Embryonic facial prominence (tissue), 1 donor: ENCODE measurements at regions not wholly inside any gene's neighbourhood (a gene's known extent, or its start where the extent isn't known, plus 50 kb on each side); places are given as distances from the start of the nearest gene placed in this dataset.

Source experiments
- DNase-seq: peaks from one replicate; pipeline ENCODE4 v3.0.0-alpha.2; 2016; ENCODE audit errors: extremely low spot score

DNA sequence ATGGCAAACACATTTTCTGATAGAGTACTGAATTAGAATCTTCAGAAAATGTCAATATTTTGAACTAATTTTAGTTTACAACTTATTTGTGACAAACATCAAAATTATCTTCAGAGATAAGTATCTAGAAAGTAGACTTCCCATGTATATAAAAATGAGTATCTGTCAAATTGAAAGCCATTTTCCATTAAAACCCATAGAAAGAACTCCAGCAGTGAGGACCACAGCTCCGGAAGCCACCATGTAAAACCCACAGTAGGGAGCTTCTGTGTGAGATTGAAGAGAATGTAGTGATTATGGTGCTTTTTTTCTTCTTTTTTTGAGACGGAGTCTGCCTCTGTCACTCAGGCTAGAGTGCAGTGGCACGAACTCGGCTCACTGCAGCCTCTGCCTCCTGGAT lies 687.0 kb downstream of the TYW1 start:
- no peak for DNase-seq

DNA sequence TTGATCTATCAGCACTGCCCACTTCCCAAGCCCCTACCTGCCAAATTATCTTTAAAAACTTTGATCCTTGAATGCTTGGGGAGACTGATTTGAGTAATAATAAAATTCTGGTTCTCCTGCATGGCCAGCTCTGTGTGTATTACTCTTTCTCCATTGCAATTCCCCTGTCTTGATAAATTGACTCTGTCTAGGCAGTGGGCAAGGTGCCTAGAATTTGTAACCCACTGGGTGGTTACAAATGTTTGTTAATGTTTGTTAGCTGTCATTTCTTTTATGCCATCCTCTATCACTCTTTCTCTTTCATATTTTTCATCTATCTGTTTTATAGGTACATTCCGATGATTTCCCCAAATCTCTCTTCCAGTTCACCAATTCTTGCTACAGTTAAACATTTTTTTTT lies 694.1 kb downstream of the TYW1 start:
- no peak for DNase-seq

DNA sequence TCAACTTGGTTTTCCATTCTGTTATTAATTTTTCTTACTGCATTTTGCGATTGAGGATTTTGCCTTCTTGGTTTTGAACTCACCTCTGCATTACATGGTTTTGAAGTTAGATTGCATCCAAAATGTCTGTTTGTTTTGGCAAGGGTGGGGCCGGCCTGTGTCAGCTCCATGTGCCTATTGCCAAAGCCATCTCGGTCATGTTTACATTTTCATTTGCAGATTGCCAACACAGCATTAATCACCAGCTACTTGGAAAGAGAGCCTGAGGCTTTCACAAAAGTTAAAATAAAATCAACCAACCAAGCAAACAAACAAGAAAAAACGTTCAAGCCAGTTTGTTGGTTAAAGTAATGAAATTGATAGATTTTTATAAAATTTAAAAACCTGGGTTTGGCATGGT lies 695.8 kb downstream of the TYW1 start:
- no peak for DNase-seq

DNA sequence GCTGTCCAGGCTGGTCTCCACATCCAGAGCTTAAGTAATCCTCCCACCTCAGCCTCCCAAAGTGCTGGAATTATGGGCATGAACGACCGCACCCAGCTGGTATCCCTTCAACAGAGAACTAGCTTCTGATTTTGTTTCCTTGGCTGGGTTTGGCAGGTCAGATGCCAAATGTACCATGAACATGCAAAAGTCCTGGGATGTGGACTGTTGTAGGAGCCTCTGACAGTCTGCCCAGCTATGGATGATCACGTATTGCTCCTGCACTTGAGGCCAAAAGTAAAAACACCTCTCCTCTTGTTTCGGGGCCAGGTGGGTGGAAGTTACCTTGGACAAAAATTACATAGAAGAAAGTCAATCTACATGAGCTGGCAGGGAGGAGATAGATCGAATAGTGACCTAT lies 699.5 kb downstream of the TYW1 start:
- DNase-seq, result no peak

DNA sequence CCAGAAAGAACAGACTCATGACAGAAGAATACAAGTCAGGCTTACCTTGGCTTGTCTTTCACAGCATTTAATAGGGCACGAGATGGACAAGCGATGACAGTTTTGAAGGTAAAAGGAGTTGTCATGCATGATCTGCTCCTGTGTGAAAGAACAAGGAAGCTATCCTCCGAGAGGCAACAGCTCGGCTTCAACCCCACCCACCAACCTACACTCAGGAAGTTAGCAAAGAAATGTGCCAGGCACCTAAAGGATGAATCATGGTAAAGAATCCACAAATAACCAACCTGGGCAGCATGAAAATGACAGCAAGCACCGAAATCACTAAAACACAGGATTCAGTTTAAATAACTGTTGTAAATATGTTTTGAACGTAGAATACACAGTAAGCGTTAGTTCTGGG lies 700.2 kb downstream of the TYW1 start:
- no peak for DNase-seq

DNA sequence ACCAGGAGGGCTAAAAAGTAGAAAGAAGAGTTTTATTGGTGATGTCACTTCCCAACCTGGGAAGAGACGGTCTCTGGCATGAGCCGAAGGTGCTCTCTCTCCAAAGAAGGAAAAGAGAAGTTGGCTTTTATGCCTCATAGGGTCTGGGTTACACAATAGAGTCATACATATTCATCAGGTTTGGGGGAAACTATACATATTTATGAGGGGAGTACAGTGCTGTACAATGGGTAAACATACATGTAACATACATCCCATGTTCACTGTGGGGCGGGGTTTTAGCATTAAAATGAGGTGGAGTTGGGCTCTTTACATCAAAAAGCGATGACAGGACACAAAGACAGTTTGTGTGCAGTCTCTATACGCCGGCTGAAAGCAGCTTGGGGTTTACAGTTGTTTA lies 701.7 kb downstream of the TYW1 start:
- DNase-seq, result no peak

DNA sequence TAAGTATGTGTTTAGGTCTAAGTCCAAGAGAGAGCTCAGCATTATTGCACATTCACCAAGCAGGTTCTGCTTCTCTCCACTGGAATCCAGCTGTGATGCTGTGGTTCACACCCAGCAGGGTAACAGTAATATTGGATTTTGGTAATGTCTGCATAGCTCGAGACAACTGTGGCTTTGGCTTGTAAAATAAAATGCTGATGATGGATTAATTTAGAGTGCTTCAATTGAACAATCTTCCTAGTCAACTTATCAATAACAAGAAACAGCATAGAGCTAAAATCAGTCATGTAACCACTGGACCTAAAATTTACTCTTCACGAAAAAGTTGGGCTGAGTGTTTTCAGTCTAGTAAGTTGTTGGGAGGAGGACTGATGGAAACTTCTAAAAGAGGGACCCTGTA lies 709.2 kb downstream of the TYW1 start:
- DNase-seq, result no peak

DNA sequence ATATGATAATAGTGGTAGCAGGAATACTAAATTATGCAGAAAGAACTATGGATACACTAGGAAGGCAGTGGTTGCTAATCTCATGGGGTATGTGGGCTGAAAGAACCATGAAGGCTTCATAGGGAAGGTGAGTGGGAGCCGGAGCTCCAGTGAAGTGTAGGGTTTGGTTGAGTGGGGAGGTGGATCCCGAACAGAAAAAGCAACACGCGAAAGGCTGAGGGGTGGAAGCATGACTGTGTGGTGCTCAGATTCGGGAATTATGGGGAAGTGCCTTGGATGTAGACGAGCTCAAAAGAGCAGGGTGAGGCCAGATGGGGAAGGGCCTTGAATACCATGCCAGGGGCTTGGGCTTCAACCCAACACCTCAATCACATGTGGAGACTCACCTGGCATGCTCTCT lies 715.1 kb downstream of the TYW1 start:
- no peak for DNase-seq

DNA sequence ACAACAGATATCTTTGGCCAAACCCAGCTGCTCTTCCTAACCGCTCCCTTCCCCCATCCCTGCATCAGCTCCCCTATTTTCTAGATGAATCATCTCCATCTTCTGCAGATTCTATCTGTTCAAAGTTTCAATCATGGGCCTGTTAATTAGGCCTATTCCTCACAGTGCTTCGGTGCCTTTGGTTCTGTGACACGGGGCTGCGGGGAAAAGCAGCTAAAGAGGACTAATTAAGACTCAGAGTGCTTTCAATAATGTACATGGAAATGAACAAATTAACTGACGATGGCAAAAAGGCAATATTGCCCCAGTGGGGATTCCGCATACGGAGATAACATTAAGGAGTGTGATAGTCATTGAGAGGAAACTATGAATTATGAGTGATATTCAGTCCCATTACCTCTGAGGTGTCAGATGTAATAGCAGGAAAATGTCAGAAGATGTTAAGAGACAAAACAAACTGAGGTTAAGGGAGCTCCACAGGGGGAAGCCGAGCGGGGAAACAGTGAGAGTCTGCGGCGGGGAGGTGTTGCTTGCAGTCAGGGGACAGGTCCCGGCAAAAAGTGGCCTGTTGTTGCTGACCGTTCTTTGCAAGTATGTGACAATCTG lies 716.9 kb downstream of the TYW1 start:
- DNase-seq, result no peak

DNA sequence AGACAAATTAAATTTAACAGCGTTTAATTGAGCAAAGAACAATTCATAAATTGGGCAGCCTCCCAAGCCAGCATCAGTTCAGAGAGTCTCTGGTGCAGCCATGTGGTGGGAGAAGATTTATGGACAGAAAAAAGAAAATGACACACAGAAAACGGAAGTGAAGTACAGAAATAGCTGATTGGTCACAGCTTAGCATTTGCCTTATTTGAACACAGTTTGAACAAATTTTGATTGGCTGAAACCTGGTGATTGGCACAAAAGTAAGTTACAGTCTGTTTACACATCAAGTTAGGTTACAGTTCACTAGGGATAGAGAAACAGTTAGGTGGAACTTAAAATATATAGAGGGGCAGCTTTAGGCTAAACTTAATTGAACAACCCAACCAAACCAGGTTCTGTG lies 720.1 kb downstream of the TYW1 start:
- DNase-seq, result no peak

DNA sequence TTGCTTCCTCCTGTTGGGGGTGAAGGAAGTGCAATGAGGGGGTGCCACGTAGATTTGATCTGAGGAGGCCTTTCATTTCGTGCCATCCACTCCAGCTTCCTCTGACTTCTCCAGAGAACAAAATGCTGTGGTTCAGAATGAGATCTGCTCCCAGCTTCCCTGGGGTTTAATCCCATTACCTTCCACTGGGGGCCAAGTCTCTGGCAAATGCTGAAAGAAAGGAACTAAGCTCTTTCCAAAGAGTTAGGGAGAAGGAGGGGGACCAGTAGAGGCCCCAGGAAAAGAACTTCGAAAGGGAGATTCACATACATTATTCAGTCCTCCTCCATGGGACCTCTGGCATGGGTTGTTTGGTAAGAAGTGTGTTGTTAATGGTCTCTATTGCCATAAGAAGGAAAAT lies 727.0 kb downstream of the TYW1 start:
- no peak for DNase-seq

DNA sequence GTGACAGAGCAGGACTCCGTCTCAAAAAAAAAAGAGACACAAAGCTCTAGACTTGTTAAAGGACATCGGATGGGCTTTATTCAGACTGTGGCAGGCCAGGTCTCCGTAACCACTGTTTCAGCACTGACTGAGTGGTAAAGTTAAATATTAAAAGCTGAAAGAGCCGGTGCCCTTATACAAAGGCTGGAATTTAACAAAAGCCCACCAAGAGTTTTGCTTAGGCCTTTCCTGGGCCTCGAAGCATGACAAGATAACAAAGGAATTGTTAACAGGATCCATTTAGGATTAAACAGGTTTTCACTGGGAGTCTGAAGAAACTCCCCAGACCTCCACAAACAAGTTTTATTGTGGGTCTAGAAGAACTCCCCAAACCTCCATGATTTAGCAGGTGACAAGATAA lies 727.8 kb downstream of the TYW1 start:
- DNase-seq, result no peak

DNA sequence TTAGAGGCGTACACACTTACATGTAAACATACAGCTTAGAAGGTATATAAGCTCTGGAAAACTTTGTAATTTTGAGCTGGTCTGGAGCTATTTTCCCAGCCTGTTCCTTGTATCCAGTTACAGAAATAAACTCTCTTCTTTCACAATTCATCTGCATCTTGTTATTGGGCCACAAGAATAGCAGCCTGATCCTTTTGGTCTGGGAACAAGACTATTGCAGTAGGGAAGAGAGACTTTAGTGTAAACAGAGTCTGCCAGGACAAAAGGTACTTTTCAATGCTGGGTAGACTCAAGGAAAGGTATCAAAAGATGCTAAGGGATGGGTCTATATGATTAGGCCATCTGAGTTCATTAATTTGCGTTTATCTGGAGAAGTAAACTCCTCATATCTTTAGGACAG lies 728.3 kb downstream of the TYW1 start:
- DNase-seq, result no peak

DNA sequence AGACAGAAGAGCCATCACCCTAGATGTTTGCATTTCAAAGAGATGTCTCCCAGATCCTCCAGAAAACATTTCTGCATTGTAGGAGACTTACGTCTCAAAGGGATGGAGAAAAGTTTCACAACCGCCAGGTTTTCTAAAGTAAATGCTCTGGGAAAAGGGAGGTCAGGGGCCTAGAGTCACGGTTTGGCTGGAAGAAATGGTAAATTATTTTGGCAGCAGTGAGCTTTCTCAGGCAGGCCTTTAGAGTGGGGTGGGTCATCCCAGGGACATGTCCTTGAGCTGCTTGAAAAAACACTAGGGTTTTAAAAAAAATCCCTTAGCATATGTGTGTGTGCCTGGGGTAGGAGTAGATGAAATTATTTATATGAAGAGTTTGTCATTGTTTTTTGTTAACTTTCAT lies 728.8 kb downstream of the TYW1 start:
- DNase-seq, result no peak

DNA sequence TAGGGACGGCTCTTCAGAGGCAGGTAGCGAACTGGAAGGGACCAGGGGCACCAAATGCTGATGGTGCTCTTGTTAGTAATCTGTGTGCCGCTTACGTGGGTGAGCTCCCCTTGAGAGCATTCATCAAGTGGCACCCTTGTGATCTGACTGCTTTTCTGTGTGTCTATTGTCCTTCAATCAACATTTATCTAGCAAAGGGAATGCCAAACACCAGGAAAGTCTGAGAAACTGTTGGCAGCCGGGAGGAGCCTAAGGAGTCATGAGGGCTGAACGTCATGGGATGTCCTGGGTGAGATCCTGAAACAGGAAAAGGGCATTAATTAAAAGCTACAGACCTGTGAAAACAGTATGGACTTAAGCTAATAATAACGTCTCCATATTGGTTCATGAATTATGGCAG lies 733.1 kb downstream of the TYW1 start:
- no peak for DNase-seq

DNA sequence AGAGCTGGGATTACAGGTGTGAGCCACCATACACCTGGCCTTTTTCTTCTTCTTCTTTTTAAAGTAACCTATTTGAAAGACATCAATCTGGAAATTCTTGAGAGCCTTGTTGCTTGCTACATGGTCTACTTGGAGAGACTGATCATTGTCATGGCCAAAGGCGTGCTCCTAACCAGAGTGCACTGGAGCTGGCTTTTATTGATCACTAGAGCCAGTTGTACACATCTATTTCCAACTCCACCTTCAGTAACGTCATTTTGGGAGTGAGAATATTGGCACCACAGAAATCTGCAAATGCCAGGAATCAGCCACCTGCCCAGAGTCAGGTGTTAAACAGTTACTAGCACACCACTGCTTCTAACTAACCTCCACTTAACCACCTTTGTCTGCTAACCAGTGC lies 735.1 kb downstream of the TYW1 start:
- DNase-seq, result no peak

DNA sequence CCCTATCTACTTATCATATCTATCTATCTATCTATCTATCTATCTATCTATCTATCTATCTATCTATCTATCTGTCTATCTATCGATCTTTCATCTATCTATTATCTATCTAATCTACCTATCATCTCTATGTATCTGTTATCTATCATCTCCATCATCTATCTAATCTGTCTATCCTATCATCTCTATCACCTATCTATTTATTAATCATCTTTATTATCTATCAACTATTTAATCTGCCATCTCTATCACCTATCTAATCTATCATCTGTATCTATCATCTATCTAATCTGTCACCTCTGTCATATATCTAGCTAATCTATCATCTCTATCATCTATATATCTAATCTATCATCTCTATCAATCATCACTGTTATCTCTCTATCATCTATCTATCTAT lies 736.3 kb downstream of the TYW1 start:
- DNase-seq, result no peak

DNA sequence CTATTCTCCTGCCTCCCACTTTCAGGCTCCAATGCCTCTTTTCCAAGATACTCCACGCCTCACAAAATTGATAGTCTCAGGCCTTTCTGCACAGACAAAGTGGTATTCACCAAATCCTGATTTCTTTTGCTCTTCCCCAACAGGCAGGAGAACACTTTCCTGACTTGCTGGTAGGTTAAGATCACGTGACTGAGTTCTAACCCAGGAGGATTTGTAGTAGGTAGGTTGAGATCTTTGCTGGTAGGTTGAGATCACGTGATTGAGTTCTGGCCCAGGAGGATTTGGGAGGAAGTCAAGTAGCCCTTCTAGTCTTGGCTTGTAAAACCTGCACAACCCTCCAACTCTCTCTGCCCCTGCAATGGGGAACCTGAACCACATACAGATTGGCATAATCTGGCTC lies 741.5 kb downstream of the TYW1 start:
- no peak for DNase-seq

DNA sequence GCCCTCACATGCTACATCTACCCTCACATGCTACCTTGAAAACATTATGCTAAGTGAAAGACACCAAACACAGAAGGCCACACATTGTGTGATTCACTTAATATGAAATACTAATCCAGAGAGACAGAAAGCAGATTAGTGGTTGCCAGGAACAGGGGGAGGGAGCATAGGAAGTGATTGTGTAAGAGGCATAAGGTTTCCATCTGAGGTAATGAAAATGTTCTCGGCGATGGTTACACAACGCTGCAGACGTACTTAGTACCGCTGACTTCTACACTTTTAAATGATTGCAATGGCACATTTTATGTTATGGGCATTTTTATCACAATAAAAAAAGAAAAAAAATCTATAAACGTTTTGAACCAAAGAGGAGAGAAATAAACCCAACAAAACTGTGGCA lies 742.3 kb downstream of the TYW1 start:
- DNase-seq, result peak; percentile 20

DNA sequence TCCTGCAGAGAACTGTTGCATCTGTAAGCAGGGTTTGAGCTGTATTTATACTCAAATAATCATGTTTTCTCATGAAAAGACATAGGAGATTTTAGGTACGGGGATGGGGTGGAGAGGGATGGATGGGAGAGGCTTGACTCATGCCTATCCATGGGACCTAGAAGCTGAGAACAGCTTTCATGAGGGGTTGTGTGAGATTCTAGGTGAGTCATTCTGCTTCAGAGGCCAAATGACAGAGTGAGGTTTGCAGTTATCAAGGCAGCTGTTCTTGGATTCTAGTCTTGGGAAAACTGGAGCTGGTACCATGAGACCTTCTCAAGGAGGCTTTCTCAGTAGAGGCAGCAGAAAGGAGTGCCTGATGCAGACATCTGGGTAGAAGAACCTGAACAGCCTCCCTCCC lies 746.9 kb downstream of the TYW1 start:
- no peak for DNase-seq

DNA sequence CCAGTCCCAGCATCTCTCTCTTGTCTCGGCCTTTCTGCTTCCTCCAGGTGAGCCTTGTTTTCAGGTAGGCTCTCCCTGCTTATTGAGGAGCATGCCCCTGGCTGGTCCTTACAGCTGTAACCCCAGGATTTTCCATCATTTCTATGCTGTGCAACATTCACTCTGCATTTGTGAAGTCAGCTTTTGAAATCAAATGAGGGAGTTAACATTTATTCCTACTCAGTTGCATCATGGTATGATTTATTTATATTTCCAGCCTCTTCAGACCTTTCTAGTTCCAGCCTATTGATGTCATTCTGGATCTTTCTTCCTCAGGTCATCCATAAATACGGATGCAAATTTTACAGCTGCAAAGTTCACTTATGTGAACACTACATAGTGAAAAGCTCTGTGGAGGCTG lies 755.6 kb downstream of the TYW1 start:
- no peak for DNase-seq

DNA sequence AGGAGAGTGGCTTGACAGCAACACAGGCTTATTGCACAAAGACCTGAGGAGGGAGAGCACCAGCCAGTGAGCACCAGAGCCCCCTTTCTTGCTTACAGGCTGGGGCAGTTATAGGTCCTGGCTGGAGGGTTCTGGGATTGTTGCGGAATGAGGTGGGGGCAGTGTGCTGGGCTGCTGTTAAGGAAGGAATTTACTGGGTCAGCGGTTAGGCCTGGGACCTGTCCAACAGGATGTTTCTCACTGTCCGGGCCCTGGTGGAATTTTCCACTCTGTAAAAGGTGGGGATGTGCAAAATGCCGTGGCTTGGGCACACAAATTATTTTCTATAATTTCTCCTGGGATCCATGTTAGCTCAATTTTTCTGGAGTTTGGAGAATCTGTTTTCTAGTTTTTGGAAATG lies 757.3 kb downstream of the TYW1 start:
- no peak for DNase-seq

DNA sequence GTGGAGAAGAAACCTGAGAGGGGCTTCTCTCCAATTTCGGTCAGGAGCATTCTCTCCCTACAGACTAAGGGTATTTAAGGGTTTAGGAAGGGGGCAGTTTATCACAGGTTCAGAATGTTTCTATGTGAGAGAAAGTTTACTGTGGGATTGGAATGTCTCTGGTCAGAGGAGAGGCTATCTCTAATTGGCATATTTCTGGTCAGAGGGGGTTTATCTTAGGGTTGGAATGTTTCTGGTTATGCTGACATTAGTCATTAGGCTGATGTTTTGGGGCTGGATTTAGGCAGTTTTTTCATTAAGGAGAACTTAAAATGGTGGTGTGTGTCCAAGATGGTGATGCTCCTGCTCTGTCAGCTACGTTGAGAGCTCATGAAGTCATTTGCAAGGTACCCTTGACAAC lies 758.0 kb downstream of the TYW1 start:
- no peak for DNase-seq

DNA sequence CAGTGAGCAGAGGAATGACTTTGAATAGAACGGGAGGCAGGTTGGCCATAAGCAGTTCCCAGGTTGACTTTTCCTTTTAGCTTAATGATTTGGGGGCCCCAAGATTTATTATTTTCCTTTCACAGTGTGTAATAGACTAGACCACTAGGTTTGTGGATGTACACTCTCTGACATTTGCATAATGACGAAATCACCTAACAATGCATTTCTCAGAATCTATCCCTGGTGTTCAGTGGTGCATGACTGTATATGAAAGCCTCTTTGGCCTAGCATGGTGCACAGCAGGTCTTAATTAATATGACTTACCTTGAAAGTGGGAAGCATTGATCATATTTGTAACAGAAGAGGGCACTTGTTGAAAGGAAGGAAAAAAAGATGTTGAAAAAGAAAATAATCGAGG lies 761.9 kb downstream of the TYW1 start:
- no peak for DNase-seq

DNA sequence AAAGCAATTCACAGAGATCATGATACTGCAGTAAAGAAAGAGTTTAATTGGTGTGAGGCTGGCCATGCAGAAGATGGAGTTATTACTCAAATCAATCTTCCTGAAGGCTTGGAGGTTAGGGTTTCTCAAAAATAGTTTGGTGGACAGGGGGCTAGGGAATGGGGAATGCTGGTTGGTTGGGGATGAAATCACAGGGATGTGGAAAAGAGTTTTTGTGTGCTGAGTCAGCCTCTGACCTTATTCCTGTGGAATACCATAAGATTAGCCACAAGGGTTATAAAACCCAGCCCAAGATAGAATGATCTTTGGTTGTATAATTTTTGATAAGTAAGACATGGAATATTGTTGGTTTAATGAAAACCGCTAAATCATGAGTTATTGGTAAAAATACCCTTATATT lies 764.3 kb downstream of the TYW1 start:
- DNase-seq, result no peak
